ENCODE measurements at regions not wholly inside any gene's neighbourhood (a gene's known extent, or its start where the extent isn't known, plus 50 kb on each side); places are given as distances from the start of the nearest gene placed in this dataset.

DNA sequence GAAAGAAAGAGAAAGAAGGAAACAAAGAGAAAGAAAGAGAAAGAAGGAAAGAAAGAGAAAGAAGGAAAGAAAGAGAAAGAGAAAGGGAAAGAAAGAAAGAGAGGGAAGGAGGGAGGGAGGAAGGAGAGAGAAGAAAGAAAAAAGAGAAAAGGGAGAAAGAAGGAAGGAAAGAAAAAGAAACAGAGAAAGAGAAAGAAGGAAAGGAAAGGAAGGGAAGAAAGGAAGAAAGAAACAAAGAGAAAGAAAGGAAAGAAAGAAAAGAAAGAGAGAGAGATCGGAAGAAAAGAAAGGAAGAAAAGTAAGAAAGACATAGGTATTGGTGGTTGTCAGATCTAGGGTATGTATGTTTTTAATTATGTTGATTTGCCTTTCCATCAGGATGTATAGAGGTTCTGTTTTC is 342.3 kb downstream of the FOXG1 start:
- TF ChIP-seq TOX (CRISPR knock-in tag; IDR thresholded peaks at IDR 0.05; ENCODE audit: borderline replicate concordance) (no peak), POU6F1 (CRISPR knock-in tag; IDR thresholded peaks at IDR 0.05; ENCODE audit: borderline replicate concordance, low read depth) (no peak), TCF4 (CRISPR knock-in tag; IDR thresholded peaks at IDR 0.05; ENCODE audit: borderline replicate concordance) (no peak), ZC3H10 (CRISPR knock-in tag; IDR thresholded peaks at IDR 0.05) (no peak), CSRNP3 (CRISPR knock-in tag; IDR thresholded peaks at IDR 0.05) (no peak), ZNF70 (CRISPR knock-in tag; IDR thresholded peaks at IDR 0.05) (no peak), ARNTL (CRISPR knock-in tag; IDR thresholded peaks at IDR 0.05; ENCODE audit: borderline replicate concordance, low read depth) (no peak), SNAI2 (CRISPR knock-in tag; IDR thresholded peaks at IDR 0.05) (no peak), ZFP30 (CRISPR knock-in tag; IDR thresholded peaks at IDR 0.05) (no peak), OSR1 (CRISPR knock-in tag; IDR thresholded peaks at IDR 0.05) (no peak), RARB (CRISPR knock-in tag; IDR thresholded peaks at IDR 0.05) (no peak), ZNF565 (CRISPR knock-in tag; conservative IDR thresholded peaks at IDR 0.05; ENCODE audit: low read depth) (no peak), PPARA (CRISPR knock-in tag; IDR thresholded peaks at IDR 0.05; ENCODE audit: borderline replicate concordance) (no peak), ZNF8 (CRISPR knock-in tag; IDR thresholded peaks at IDR 0.05) (no peak), BACH2 (CRISPR knock-in tag; IDR thresholded peaks at IDR 0.05; ENCODE audit: borderline replicate concordance) (no peak), ESRRG (CRISPR knock-in tag; IDR thresholded peaks at IDR 0.05) (no peak), ISL1 (CRISPR knock-in tag; IDR thresholded peaks at IDR 0.05) (no peak)
- TF ChIP-seq, protein P1, sequence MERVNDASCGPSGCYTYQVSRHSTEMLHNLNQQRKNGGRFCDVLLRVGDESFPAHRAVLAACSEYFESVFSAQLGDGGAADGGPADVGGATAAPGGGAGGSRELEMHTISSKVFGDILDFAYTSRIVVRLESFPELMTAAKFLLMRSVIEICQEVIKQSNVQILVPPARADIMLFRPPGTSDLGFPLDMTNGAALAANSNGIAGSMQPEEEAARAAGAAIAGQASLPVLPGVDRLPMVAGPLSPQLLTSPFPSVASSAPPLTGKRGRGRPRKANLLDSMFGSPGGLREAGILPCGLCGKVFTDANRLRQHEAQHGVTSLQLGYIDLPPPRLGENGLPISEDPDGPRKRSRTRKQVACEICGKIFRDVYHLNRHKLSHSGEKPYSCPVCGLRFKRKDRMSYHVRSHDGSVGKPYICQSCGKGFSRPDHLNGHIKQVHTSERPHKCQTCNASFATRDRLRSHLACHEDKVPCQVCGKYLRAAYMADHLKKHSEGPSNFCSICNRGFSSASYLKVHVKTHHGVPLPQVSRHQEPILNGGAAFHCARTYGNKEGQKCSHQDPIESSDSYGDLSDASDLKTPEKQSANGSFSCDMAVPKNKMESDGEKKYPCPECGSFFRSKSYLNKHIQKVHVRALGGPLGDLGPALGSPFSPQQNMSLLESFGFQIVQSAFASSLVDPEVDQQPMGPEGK (CRISPR knock-in tag; IDR thresholded peaks at IDR 0.05; ENCODE audit: borderline replicate concordance) = no peak
- TF ChIP-seq, protein P2, sequence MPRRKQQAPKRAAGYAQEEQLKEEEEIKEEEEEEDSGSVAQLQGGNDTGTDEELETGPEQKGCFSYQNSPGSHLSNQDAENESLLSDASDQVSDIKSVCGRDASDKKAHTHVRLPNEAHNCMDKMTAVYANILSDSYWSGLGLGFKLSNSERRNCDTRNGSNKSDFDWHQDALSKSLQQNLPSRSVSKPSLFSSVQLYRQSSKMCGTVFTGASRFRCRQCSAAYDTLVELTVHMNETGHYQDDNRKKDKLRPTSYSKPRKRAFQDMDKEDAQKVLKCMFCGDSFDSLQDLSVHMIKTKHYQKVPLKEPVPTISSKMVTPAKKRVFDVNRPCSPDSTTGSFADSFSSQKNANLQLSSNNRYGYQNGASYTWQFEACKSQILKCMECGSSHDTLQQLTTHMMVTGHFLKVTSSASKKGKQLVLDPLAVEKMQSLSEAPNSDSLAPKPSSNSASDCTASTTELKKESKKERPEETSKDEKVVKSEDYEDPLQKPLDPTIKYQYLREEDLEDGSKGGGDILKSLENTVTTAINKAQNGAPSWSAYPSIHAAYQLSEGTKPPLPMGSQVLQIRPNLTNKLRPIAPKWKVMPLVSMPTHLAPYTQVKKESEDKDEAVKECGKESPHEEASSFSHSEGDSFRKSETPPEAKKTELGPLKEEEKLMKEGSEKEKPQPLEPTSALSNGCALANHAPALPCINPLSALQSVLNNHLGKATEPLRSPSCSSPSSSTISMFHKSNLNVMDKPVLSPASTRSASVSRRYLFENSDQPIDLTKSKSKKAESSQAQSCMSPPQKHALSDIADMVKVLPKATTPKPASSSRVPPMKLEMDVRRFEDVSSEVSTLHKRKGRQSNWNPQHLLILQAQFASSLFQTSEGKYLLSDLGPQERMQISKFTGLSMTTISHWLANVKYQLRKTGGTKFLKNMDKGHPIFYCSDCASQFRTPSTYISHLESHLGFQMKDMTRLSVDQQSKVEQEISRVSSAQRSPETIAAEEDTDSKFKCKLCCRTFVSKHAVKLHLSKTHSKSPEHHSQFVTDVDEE (CRISPR knock-in tag; IDR thresholded peaks at IDR 0.05) = no peak

GRCh38 chr14:29109589-29109988 is 343.0 kb downstream of the FOXG1 start:
- ATAC-seq = no peak
- TF ChIP-seq OSR1 (CRISPR knock-in tag; IDR thresholded peaks at IDR 0.05) (no peak), ZNF70 (CRISPR knock-in tag; IDR thresholded peaks at IDR 0.05) (no peak), TCF4 (CRISPR knock-in tag; IDR thresholded peaks at IDR 0.05; ENCODE audit: borderline replicate concordance) (no peak), POU6F1 (CRISPR knock-in tag; IDR thresholded peaks at IDR 0.05; ENCODE audit: borderline replicate concordance, low read depth) (no peak), ZNF8 (CRISPR knock-in tag; IDR thresholded peaks at IDR 0.05) (no peak), ZFP30 (CRISPR knock-in tag; IDR thresholded peaks at IDR 0.05) (no peak), RARB (CRISPR knock-in tag; IDR thresholded peaks at IDR 0.05) (no peak), ZC3H10 (CRISPR knock-in tag; IDR thresholded peaks at IDR 0.05) (no peak), CSRNP3 (CRISPR knock-in tag; IDR thresholded peaks at IDR 0.05) (no peak), TOX (CRISPR knock-in tag; IDR thresholded peaks at IDR 0.05; ENCODE audit: borderline replicate concordance) (no peak), ZFP3 (CRISPR knock-in tag; IDR thresholded peaks at IDR 0.05) (no peak), BACH2 (CRISPR knock-in tag; IDR thresholded peaks at IDR 0.05; ENCODE audit: borderline replicate concordance) (no peak), ZNF565 (CRISPR knock-in tag; conservative IDR thresholded peaks at IDR 0.05; ENCODE audit: low read depth) (no peak), GLIS3 (CRISPR knock-in tag; IDR thresholded peaks at IDR 0.05) (no peak)
- TF ChIP-seq, protein P2 (CRISPR knock-in tag; IDR thresholded peaks at IDR 0.05) = no peak
- TF ChIP-seq, protein P3, sequence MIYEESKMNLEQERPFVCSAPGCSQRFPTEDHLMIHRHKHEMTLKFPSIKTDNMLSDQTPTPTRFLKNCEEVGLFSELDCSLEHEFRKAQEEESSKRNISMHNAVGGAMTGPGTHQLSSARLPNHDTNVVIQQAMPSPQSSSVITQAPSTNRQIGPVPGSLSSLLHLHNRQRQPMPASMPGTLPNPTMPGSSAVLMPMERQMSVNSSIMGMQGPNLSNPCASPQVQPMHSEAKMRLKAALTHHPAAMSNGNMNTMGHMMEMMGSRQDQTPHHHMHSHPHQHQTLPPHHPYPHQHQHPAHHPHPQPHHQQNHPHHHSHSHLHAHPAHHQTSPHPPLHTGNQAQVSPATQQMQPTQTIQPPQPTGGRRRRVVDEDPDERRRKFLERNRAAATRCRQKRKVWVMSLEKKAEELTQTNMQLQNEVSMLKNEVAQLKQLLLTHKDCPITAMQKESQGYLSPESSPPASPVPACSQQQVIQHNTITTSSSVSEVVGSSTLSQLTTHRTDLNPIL (CRISPR knock-in tag; IDR thresholded peaks at IDR 0.05; ENCODE audit: low read depth) = no peak

More for the DNA sequence above, 342.3 kb downstream of the FOXG1 start:
- ATAC-seq = no peak
